EH (cell line): ENCODE measurements at regions not wholly inside any gene's neighbourhood (a gene's known extent, or its start where the extent isn't known, plus 50 kb on each side); places are given as distances from the start of the nearest gene placed in this dataset.

Experiments used
- DNase-seq: peaks from one replicate; pipeline ENCODE4 v3.0.0-alpha.2; 2015; ENCODE audit warnings: low read depth

GRCh38 chr9:16951502-16951901, 81.0 kb upstream of the BNC2 start:
- no peak for DNase-seq

DNA sequence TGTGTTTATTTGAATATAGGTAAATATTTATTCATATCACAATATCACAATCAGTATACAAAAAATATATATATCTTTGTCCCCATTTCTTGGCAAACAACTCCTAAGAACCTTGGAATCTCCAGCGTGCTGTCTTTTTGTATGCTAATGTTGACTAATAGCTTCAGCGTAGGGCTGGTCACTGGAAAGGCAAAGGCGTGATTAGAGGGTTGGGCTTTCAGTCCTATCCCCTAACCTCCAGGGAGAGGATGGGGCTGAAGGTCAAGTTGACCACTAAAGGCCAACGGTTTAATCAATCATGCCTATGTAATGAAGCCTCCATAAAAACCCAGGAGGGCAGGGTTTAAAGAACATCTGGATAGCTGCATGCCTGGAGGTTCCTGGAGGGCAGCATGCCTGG, 79.6 kb upstream of the BNC2 start:
- DNase-seq, result no peak

GRCh38 chr9:16930578-16930977, 60.1 kb upstream of the BNC2 start:
- DNase-seq, result no peak

GRCh38 chr9:16928179-16928945, 57.9 kb upstream of the BNC2 start:
- peak; percentile 53 for DNase-seq

DNA sequence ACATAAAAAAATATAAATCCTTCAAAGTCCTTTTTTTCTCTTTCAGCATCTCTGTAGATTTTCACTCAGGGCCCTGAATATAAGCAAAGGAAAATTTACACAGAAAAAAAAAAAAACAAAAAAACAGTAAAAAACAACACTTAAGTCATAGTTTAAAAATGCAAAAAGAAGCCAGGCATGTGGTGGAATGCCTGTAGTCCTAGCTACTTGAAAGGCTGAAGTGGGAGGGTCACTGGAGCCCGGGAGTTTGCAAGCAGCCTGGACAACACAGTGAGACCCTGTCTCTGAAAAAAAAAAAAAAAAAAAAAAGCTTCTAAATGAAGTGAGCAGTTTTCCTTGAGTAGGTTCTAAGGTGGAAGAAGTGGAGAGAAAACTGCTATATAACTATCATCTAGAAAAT, 55.0 kb upstream of the BNC2 start:
- DNase-seq, result peak; percentile 73

DNA sequence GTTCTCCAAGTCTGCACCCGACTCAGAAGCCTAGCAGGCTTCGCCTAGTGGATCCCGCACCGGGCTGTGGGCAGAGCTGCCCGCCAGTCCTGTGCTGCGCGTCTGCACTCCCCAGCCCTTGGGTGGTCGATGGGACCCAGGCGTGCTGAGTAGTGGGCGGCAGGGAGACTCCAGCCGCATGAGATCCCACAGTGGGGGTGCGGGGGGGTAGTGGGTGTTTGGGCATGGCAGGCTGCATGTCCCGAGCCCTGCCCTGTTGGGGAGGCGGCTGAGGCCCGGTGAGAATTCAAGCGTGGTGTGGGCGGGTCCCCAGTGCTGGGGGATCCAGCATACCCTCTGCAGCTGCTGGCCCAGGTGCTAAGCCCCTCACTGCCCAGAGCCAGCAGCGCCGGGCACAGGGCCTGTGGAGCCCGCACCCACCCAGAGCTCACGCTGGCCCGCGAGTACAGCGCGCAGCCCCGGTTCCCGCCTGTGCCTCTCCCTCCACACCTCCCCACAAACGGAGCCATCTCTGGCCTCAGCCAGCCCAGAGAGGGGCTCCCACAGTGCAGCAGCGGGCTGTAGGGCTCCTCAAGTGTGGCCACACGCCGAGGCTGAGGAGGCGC, 53.9 kb upstream of the BNC2 start:
- DNase-seq, result no peak

GRCh38 chr9:16921855-16922254, 51.4 kb upstream of the BNC2 start:
- DNase-seq, result peak; percentile 55
